ENCODE measurements at regions not wholly inside any gene's neighbourhood (a gene's known extent, or its start where the extent isn't known, plus 50 kb on each side); places are given as distances from the start of the nearest gene placed in this dataset.

DNA sequence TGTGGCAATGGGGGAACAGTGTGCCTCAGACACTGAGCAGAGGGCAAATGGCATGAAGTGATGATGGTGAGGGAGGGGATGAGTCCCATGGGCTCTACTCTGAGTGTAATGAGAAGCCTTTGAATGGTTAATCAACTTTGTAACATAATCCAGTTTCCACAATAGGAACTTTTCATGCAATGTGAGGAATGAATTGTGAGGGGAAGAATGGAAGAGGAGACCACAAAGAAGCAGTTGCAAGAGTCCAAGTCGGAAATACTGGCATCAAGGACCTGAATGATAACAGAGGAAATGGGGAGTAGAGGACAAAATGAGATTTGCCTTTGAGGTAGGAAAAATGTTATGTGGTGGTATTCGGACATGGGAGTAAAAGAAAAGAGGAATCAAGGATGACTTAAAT is 476.9 kb upstream of the PRICKLE1 start:
- Histone ChIP-seq H3K14ac (ENCODE audit: low read length in 2 of 2) (no peak overlapping the region), H2BK15ac (ENCODE audit: low read depth, poor library complexity, severe bottlenecking) (no peak overlapping the region), H2BK5ac (ENCODE audit: low read depth, low read length, poor library complexity, severe bottlenecking) (no peak overlapping the region), H4K8ac (ENCODE audit: low read length) (no peak overlapping the region), H3K4ac (ENCODE audit: low read depth in 1 of 2, low read length in 2 of 2) (no peak overlapping the region), H3K9ac (ENCODE audit: low read length) (no peak overlapping the region), H4K91ac (ENCODE audit: low read length) (no peak overlapping the region), H3K18ac (ENCODE audit: low read depth in 1 of 2, low read length in 2 of 2) (no peak overlapping the region), H3K27me3 (ENCODE audit: control insufficient read depth in 1 of 2, insufficient read depth in 1 of 2, low read length in 2 of 2) (no peaks in the 10 kb centered on the region), H3K4me1 (ENCODE audit: control insufficient read depth, insufficient read depth, low read depth, low read length) (peaks cover 3% of the 10 kb centered on the region), H3K4me2 (ENCODE audit: low read length, poor library complexity, severe bottlenecking) (no peak overlapping the region), H2BK120ac (ENCODE audit: low read depth, low read length) (no peak overlapping the region), H3K9me3 (ENCODE audit: control insufficient read depth, low read length) (peaks cover 3% of the 10 kb centered on the region), H3K79me1 (replicated peaks; ENCODE audit: low read length, poor library complexity, severe bottlenecking) (no peaks in the 10 kb centered on the region), H3K27ac (ENCODE audit: low read length, poor library complexity, severe bottlenecking) (no peak overlapping the region), H2AFZ (ENCODE audit: low read depth, low read length) (no peak overlapping the region), H3K23ac (ENCODE audit: low read length in 2 of 2) (no peak overlapping the region), H3K4me3 (ENCODE audit: insufficient read depth in 1 of 2, low read depth in 1 of 2, low read length in 2 of 2) (no peak overlapping the region), H2BK12ac (ENCODE audit: low read length in 2 of 2) (no peak overlapping the region), H3K36me3 (ENCODE audit: control insufficient read depth in 1 of 2, insufficient read depth in 2 of 2, low read depth in 1 of 2, low read length in 2 of 2) (no peaks in the 10 kb centered on the region), H2AK5ac (ENCODE audit: low read length, severe bottlenecking) (peak overlapping the region; percentile 39)
- peak; percentile 1 for DNase-seq
- WGBS = 70% methylated on average over 2 of the region's 2 CpGs

- H3K36me3 ChIP-seq (ENCODE audit: control insufficient read depth in 1 of 2, insufficient read depth in 2 of 2, low read depth in 1 of 2, low read length in 2 of 2) = no peaks in the 10 kb centered on the region
- DNase-seq = no peak
- H3K79me1 ChIP-seq (replicated peaks; ENCODE audit: low read length, poor library complexity, severe bottlenecking) = no peaks in the 10 kb centered on the region
- peak overlapping the region; percentile 14 for H3K9ac ChIP-seq (ENCODE audit: low read length)
- peaks cover 3% of the 10 kb centered on the region for H3K9me3 ChIP-seq (ENCODE audit: control insufficient read depth, low read length)
- no peak overlapping the region for H4K91ac ChIP-seq (ENCODE audit: low read length)
- no peak overlapping the region for H3K27ac ChIP-seq (ENCODE audit: low read length, poor library complexity, severe bottlenecking)
- H3K23ac ChIP-seq (ENCODE audit: low read length in 2 of 2) = no peak overlapping the region
- H2BK120ac ChIP-seq (ENCODE audit: low read depth, low read length) = no peak overlapping the region
- H3K14ac ChIP-seq (ENCODE audit: low read length in 2 of 2) = no peak overlapping the region
- H3K27me3 ChIP-seq (ENCODE audit: control insufficient read depth in 1 of 2, insufficient read depth in 1 of 2, low read length in 2 of 2) = no peaks in the 10 kb centered on the region
- no peak overlapping the region for H2AFZ ChIP-seq (ENCODE audit: low read depth, low read length)
- WGBS = 60% methylated on average over 3 of the region's 3 CpGs
- no peak overlapping the region for H2BK5ac ChIP-seq (ENCODE audit: low read depth, low read length, poor library complexity, severe bottlenecking)
- H3K4ac ChIP-seq (ENCODE audit: low read depth in 1 of 2, low read length in 2 of 2) = no peak overlapping the region
- H2BK15ac ChIP-seq (ENCODE audit: low read depth, poor library complexity, severe bottlenecking) = no peak overlapping the region
- no peak overlapping the region for H3K18ac ChIP-seq (ENCODE audit: low read depth in 1 of 2, low read length in 2 of 2)
- H2BK12ac ChIP-seq (ENCODE audit: low read length in 2 of 2) = no peak overlapping the region
- H3K4me1 ChIP-seq (ENCODE audit: control insufficient read depth, insufficient read depth, low read depth, low read length) = peaks cover 3% of the 10 kb centered on the region
- H4K8ac ChIP-seq (ENCODE audit: low read length) = no peak overlapping the region
- H2AK5ac ChIP-seq (ENCODE audit: low read length, severe bottlenecking) = no peak overlapping the region
- no peak overlapping the region for H3K4me3 ChIP-seq (ENCODE audit: insufficient read depth in 1 of 2, low read depth in 1 of 2, low read length in 2 of 2)
- H3K4me2 ChIP-seq (ENCODE audit: low read length, poor library complexity, severe bottlenecking) = no peak overlapping the region
Observed at GRCh38 chr12:43063650-43064049, 474.1 kb upstream of the PRICKLE1 start.

GRCh38 chr12:43062201-43062895 is 472.8 kb upstream of the PRICKLE1 start:
- Histone ChIP-seq H3K4me2 (ENCODE audit: low read length, poor library complexity, severe bottlenecking) (no peak overlapping the region), H3K23ac (ENCODE audit: low read length in 2 of 2) (no peak overlapping the region), H2AK5ac (ENCODE audit: low read length, severe bottlenecking) (no peak overlapping the region), H3K4me3 (ENCODE audit: insufficient read depth in 1 of 2, low read depth in 1 of 2, low read length in 2 of 2) (no peak overlapping the region), H3K9me3 (ENCODE audit: control insufficient read depth, low read length) (no peaks in the 10 kb centered on the region), H3K27me3 (ENCODE audit: control insufficient read depth in 1 of 2, insufficient read depth in 1 of 2, low read length in 2 of 2) (no peaks in the 10 kb centered on the region), H2BK120ac (ENCODE audit: low read depth, low read length) (no peak overlapping the region), H3K9ac (ENCODE audit: low read length) (no peak overlapping the region), H2BK15ac (ENCODE audit: low read depth, poor library complexity, severe bottlenecking) (no peak overlapping the region), H3K18ac (ENCODE audit: low read depth in 1 of 2, low read length in 2 of 2) (no peak overlapping the region), H3K4ac (ENCODE audit: low read depth in 1 of 2, low read length in 2 of 2) (no peak overlapping the region), H2BK5ac (ENCODE audit: low read depth, low read length, poor library complexity, severe bottlenecking) (no peak overlapping the region), H3K14ac (ENCODE audit: low read length in 2 of 2) (no peak overlapping the region), H3K36me3 (ENCODE audit: control insufficient read depth in 1 of 2, insufficient read depth in 2 of 2, low read depth in 1 of 2, low read length in 2 of 2) (no peaks in the 10 kb centered on the region), H2AFZ (ENCODE audit: low read depth, low read length) (no peak overlapping the region), H3K79me1 (replicated peaks; ENCODE audit: low read length, poor library complexity, severe bottlenecking) (no peaks in the 10 kb centered on the region), H2BK12ac (ENCODE audit: low read length in 2 of 2) (no peak overlapping the region), H4K91ac (ENCODE audit: low read length) (no peak overlapping the region), H3K4me1 (ENCODE audit: control insufficient read depth, insufficient read depth, low read depth, low read length) (peaks cover 3% of the 10 kb centered on the region), H4K8ac (ENCODE audit: low read length) (no peak overlapping the region), H3K27ac (ENCODE audit: low read length, poor library complexity, severe bottlenecking) (no peak overlapping the region)
- WGBS = 6% methylated on average over 1 of the region's 1 CpG
- DNase-seq = peak; percentile 1

- H3K9ac ChIP-seq (ENCODE audit: low read length) = no peak overlapping the region
- no peak overlapping the region for H3K23ac ChIP-seq (ENCODE audit: low read length in 2 of 2)
- no peaks in the 10 kb centered on the region for H3K27me3 ChIP-seq (ENCODE audit: control insufficient read depth in 1 of 2, insufficient read depth in 1 of 2, low read length in 2 of 2)
- H2BK120ac ChIP-seq (ENCODE audit: low read depth, low read length) = no peak overlapping the region
- WGBS = 33% methylated on average over 1 of the region's 2 CpGs
- DNase-seq = no peak
- H3K4ac ChIP-seq (ENCODE audit: low read depth in 1 of 2, low read length in 2 of 2) = no peak overlapping the region
- H3K4me3 ChIP-seq (ENCODE audit: insufficient read depth in 1 of 2, low read depth in 1 of 2, low read length in 2 of 2) = no peak overlapping the region
- H2BK15ac ChIP-seq (ENCODE audit: low read depth, poor library complexity, severe bottlenecking) = no peak overlapping the region
- H3K9me3 ChIP-seq (ENCODE audit: control insufficient read depth, low read length) = no peaks in the 10 kb centered on the region
- H4K91ac ChIP-seq (ENCODE audit: low read length) = no peak overlapping the region
- H4K8ac ChIP-seq (ENCODE audit: low read length) = no peak overlapping the region
- no peak overlapping the region for H3K18ac ChIP-seq (ENCODE audit: low read depth in 1 of 2, low read length in 2 of 2)
- H3K79me1 ChIP-seq (replicated peaks; ENCODE audit: low read length, poor library complexity, severe bottlenecking) = no peaks in the 10 kb centered on the region
- H3K27ac ChIP-seq (ENCODE audit: low read length, poor library complexity, severe bottlenecking) = no peak overlapping the region
- no peak overlapping the region for H2AK5ac ChIP-seq (ENCODE audit: low read length, severe bottlenecking)
- H2BK12ac ChIP-seq (ENCODE audit: low read length in 2 of 2) = no peak overlapping the region
- no peak overlapping the region for H2BK5ac ChIP-seq (ENCODE audit: low read depth, low read length, poor library complexity, severe bottlenecking)
- H3K4me1 ChIP-seq (ENCODE audit: control insufficient read depth, insufficient read depth, low read depth, low read length) = peaks cover 1% of the 10 kb centered on the region
- no peak overlapping the region for H3K4me2 ChIP-seq (ENCODE audit: low read length, poor library complexity, severe bottlenecking)
- no peaks in the 10 kb centered on the region for H3K36me3 ChIP-seq (ENCODE audit: control insufficient read depth in 1 of 2, insufficient read depth in 2 of 2, low read depth in 1 of 2, low read length in 2 of 2)
- H3K14ac ChIP-seq (ENCODE audit: low read length in 2 of 2) = no peak overlapping the region
- no peak overlapping the region for H2AFZ ChIP-seq (ENCODE audit: low read depth, low read length)
Observed at GRCh38 chr12:43060742-43061141, 471.2 kb upstream of the PRICKLE1 start.
